SK-N-SH treated with all-trans-retinoic acid at 6 μM for 48 hours (cell line): ENCODE measurements at regions not wholly inside any gene's neighbourhood (a gene's known extent, or its start where the extent isn't known, plus 50 kb on each side); places are given as distances from the start of the nearest gene placed in this dataset.

Experiments
- ATAC-seq: fragments of 200-7000 bp; cut with Tn5 transposase; 3 replicates; pipeline ENCODE4 v1.9.1; 2020; ENCODE audit warnings: mild to moderate bottlenecking, moderate library complexity
- ARNTL ChIP-seq: fragments of 450-650 bp; formaldehyde crosslinking; IDR thresholded peaks from 2 replicates; pipeline ENCODE4 v1.5.0; 2020; ENCODE audit warnings: low read depth, mild to moderate bottlenecking, moderate library complexity, borderline replicate concordance
- CSDC2 ChIP-seq: fragments of 250-450 bp; sonication (Bioruptor Pico); IDR thresholded peaks from 2 replicates; pipeline ENCODE4 v1.5.0; 2020; ENCODE audit warnings: mild to moderate bottlenecking, moderate library complexity
- ESRRG ChIP-seq: fragments of 250-450 bp; sonication (Bioruptor Pico); IDR thresholded peaks from 2 replicates; pipeline ENCODE4 v1.6.1; 2021; ENCODE audit warnings: mild to moderate bottlenecking
- OSR1 ChIP-seq: fragments of 250-450 bp; sonication (Bioruptor Pico); IDR thresholded peaks from 2 replicates; pipeline ENCODE4 v1.8.0; 2022; ENCODE audit warnings: moderate library complexity, mild to moderate bottlenecking, inconsistent platforms
- PPARA ChIP-seq: fragments of 250-450 bp; sonication (Bioruptor Pico); IDR thresholded peaks from 2 replicates; pipeline ENCODE4 v1.5.0; 2020; ENCODE audit warnings: mild to moderate bottlenecking, borderline replicate concordance
- RARB ChIP-seq: fragments of 250-450 bp; sonication (Bioruptor Pico); IDR thresholded peaks from 2 replicates; pipeline ENCODE4 v1.8.0; 2021; ENCODE audit warnings: mild to moderate bottlenecking, moderate library complexity
- SNAI2 ChIP-seq: fragments of 250-450 bp; sonication (Bioruptor Pico); IDR thresholded peaks from 2 replicates; pipeline ENCODE4 v1.5.0; 2020; ENCODE audit warnings: mild to moderate bottlenecking, moderate library complexity
- TCF4 ChIP-seq: fragments of 250-450 bp; sonication (Bioruptor Pico); IDR thresholded peaks from 2 replicates; pipeline ENCODE4 v1.8.0; 2021; ENCODE audit warnings: mild to moderate bottlenecking, moderate library complexity, borderline replicate concordance
- TOX ChIP-seq: fragments of 250-450 bp; sonication (Bioruptor Pico); IDR thresholded peaks from 2 replicates; pipeline ENCODE4 v1.8.0; 2021; ENCODE audit warnings: mild to moderate bottlenecking, moderate library complexity, borderline replicate concordance
- ZC3H10 ChIP-seq: fragments of 250-450 bp; sonication (Bioruptor Pico); IDR thresholded peaks from 2 replicates; pipeline ENCODE4 v1.5.1; 2021; ENCODE audit warnings: mild to moderate bottlenecking, moderate library complexity
- ZFP3 ChIP-seq: fragments of 250-450 bp; sonication (Bioruptor Pico); IDR thresholded peaks from 2 replicates; pipeline ENCODE4 v1.5.0; 2020; ENCODE audit warnings: mild to moderate bottlenecking, moderate library complexity
- ZFP30 ChIP-seq: fragments of 450-650 bp; formaldehyde crosslinking; IDR thresholded peaks from 2 replicates; pipeline ENCODE4 v1.5.0; 2022; ENCODE audit warnings: mild to moderate bottlenecking, moderate library complexity
- ZNF70 ChIP-seq: fragments of 450-650 bp; formaldehyde crosslinking; IDR thresholded peaks from 2 replicates; pipeline ENCODE4 v1.5.0; 2020; ENCODE audit warnings: mild to moderate bottlenecking, moderate library complexity
- TF ChIP-seq, protein P1 (sequence below): fragments of 250-450 bp; sonication (Bioruptor Pico); IDR thresholded peaks from 2 replicates; pipeline ENCODE4 v1.5.0; 2020; ENCODE audit warnings: mild to moderate bottlenecking, moderate library complexity
- TF ChIP-seq, protein P2 (sequence below): fragments of 250-450 bp; sonication (Bioruptor Pico); IDR thresholded peaks from 2 replicates; pipeline ENCODE4 v1.5.1; 2021; ENCODE audit warnings: mild to moderate bottlenecking, moderate library complexity
- TF ChIP-seq, protein P3 (sequence below): fragments of 250-450 bp; sonication (Bioruptor Pico); IDR thresholded peaks from 2 replicates; pipeline ENCODE4 v1.5.1; 2020; ENCODE audit warnings: low read depth, mild to moderate bottlenecking, moderate library complexity
- TF ChIP-seq, protein P4 (sequence below): fragments of 250-450 bp; sonication (Bioruptor Pico); IDR thresholded peaks from 2 replicates; pipeline ENCODE4 v1.8.0; 2020; ENCODE audit warnings: mild to moderate bottlenecking, moderate library complexity, borderline replicate concordance

DNA sequence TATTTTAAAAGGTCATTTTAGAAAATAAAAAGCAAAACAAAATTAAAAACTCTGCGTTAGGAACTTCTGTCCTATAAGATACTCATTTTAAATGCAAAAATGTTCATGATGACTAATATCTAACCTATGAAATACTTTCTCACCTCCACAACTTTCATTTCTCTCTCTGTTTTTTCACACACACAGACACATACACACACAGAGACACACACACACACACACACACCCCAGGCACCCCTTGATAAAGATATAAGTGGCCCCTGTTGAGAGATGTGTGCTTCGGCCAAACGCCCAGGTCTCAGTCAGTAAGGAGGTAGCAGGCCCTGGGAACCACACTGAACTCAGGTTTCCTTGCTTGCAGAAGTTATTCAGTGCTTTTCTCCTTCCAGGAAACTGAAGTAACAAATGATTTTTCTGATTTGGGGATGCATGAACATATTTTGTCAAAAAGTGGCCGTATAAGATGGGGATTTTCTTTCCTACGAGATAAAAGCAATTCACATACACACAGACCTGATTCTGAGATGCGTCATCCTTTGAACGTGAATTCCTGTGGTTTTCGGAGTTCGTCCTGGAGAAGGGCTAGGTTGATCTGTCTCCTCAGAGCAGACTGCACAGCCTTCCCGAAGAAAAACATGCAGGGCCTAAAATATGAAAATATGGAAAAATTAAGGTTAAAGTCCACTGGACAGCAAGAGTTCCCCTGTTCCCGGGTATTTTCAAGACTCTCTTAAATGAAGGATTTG is 306.8 kb upstream of the FOXQ1 start:
- TF ChIP-seq SNAI2 (CRISPR knock-in tag) (no peak), ZC3H10 (CRISPR knock-in tag) (no peak), OSR1 (CRISPR knock-in tag) (no peak), TOX (no peak), TCF4 (CRISPR knock-in tag) (no peak)
- TF ChIP-seq, protein P1, sequence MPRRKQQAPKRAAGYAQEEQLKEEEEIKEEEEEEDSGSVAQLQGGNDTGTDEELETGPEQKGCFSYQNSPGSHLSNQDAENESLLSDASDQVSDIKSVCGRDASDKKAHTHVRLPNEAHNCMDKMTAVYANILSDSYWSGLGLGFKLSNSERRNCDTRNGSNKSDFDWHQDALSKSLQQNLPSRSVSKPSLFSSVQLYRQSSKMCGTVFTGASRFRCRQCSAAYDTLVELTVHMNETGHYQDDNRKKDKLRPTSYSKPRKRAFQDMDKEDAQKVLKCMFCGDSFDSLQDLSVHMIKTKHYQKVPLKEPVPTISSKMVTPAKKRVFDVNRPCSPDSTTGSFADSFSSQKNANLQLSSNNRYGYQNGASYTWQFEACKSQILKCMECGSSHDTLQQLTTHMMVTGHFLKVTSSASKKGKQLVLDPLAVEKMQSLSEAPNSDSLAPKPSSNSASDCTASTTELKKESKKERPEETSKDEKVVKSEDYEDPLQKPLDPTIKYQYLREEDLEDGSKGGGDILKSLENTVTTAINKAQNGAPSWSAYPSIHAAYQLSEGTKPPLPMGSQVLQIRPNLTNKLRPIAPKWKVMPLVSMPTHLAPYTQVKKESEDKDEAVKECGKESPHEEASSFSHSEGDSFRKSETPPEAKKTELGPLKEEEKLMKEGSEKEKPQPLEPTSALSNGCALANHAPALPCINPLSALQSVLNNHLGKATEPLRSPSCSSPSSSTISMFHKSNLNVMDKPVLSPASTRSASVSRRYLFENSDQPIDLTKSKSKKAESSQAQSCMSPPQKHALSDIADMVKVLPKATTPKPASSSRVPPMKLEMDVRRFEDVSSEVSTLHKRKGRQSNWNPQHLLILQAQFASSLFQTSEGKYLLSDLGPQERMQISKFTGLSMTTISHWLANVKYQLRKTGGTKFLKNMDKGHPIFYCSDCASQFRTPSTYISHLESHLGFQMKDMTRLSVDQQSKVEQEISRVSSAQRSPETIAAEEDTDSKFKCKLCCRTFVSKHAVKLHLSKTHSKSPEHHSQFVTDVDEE (CRISPR knock-in tag) = no peak
- TF ChIP-seq, protein P2, sequence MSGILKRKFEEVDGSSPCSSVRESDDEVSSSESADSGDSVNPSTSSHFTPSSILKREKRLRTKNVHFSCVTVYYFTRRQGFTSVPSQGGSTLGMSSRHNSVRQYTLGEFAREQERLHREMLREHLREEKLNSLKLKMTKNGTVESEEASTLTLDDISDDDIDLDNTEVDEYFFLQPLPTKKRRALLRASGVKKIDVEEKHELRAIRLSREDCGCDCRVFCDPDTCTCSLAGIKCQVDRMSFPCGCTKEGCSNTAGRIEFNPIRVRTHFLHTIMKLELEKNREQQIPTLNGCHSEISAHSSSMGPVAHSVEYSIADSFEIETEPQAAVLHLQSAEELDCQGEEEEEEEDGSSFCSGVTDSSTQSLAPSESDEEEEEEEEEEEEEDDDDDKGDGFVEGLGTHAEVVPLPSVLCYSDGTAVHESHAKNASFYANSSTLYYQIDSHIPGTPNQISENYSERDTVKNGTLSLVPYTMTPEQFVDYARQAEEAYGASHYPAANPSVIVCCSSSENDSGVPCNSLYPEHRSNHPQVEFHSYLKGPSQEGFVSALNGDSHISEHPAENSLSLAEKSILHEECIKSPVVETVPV (CRISPR knock-in tag) = no peak
- no peak for ATAC-seq

DNA sequence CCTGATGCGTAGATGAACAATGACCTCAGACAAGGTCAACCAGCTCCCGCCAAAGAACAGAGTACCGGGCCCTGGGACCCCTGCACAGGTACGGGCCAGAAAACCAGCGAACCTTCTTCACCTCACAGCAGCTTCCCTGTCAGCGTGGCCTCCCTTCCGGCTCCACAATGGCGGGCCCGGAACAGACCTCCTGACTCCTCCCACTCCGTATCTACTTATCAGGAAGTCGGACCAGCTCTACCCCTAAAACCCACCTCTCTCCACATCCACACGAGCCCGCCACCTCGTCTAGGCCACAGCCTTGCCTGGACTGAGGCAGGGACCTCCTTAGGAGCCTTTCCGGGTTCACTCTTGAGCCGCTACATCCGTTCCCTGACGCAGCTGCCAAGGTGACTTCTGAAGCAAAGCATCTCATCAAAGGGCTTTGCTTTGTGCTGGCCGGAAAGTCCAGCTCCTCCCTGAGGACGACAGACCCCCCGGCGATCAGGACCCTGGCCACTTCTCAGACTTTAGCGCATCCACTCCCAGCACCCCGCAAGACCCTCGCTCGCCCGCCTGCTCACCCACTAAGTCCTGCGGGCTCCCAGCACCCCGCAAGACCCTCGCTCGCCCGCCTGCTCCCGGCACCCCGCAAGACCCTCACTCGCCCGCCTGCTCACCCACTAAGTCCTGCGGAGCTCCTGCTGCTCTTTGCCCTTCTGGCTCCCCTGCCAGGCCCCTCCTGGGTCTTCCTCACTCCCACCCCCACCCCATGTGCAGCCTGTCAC is 308.3 kb upstream of the FOXQ1 start:
- TF ChIP-seq SNAI2 (CRISPR knock-in tag) (no peak), ESRRG (CRISPR knock-in tag) (no peak), ARNTL (CRISPR knock-in tag) (no peak), ZFP30 (CRISPR knock-in tag) (no peak), ZNF70 (CRISPR knock-in tag) (no peak), CSDC2 (CRISPR knock-in tag) (no peak), TOX (no peak), OSR1 (CRISPR knock-in tag) (no peak), ZFP3 (CRISPR knock-in tag) (no peak), PPARA (no peak)
- TF ChIP-seq, protein P2 (CRISPR knock-in tag) = no peak
- TF ChIP-seq, protein P3, sequence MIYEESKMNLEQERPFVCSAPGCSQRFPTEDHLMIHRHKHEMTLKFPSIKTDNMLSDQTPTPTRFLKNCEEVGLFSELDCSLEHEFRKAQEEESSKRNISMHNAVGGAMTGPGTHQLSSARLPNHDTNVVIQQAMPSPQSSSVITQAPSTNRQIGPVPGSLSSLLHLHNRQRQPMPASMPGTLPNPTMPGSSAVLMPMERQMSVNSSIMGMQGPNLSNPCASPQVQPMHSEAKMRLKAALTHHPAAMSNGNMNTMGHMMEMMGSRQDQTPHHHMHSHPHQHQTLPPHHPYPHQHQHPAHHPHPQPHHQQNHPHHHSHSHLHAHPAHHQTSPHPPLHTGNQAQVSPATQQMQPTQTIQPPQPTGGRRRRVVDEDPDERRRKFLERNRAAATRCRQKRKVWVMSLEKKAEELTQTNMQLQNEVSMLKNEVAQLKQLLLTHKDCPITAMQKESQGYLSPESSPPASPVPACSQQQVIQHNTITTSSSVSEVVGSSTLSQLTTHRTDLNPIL (CRISPR knock-in tag) = no peak
- TF ChIP-seq, protein P4, sequence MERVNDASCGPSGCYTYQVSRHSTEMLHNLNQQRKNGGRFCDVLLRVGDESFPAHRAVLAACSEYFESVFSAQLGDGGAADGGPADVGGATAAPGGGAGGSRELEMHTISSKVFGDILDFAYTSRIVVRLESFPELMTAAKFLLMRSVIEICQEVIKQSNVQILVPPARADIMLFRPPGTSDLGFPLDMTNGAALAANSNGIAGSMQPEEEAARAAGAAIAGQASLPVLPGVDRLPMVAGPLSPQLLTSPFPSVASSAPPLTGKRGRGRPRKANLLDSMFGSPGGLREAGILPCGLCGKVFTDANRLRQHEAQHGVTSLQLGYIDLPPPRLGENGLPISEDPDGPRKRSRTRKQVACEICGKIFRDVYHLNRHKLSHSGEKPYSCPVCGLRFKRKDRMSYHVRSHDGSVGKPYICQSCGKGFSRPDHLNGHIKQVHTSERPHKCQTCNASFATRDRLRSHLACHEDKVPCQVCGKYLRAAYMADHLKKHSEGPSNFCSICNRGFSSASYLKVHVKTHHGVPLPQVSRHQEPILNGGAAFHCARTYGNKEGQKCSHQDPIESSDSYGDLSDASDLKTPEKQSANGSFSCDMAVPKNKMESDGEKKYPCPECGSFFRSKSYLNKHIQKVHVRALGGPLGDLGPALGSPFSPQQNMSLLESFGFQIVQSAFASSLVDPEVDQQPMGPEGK (CRISPR knock-in tag) = no peak
- ATAC-seq = no peak

DNA sequence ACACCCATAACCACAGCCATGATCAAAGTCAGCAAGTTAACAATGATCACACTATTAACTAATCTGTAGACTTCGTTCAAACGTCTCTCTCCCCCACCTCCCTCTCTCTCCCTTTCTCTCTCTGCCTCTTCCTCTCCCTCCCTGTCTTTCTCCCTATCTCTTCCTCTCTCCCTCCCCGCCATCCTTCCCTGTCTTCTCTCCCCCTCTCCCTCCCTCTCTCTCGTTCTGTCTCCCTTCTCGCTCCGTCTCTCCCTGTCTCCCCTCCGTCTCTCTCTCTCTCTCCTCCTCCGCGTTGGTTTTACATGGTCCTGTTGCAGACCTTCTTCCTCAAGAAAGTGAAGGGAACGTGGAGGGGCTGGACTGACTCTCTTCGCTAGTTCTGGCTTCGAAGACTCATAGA is 308.9 kb upstream of the FOXQ1 start:
- TF ChIP-seq RARB (CRISPR knock-in tag) (no peak), TOX (no peak)
- TF ChIP-seq, protein P4 (CRISPR knock-in tag) = no peak
- TF ChIP-seq, all 23 proteins: peak for 0
- no peak for ATAC-seq
